GM10248 (cell line): ENCODE measurements at regions not wholly inside any gene's neighbourhood (a gene's known extent, or its start where the extent isn't known, plus 50 kb on each side); places are given as distances from the start of the nearest gene placed in this dataset.

ENCODE experiments used
- CTCF ChIA-PET: fragments of 300-600 bp; sonication (Branson Sonifier 250); formaldehyde crosslinking; extraction: SDS; loops from one replicate; lab custom pipeline; 2021; ENCODE audit warnings: antibody characterized with exemption; lab: Yijun Ruan, JAX
- POLR2A ChIA-PET: fragments of 350-650 bp; sonication (Branson Sonifier 250); formaldehyde crosslinking; extraction: SDS; loops from one replicate; lab custom pipeline; 2020; ENCODE audit warnings: antibody characterized with exemption; lab: Yijun Ruan, JAX
- DNase-seq: peaks from one replicate; pipeline ENCODE4 v3.0.0; 2012; ENCODE audit errors: extremely low spot score
- TF ChIP-seq, protein P1 (sequence below): IDR thresholded peaks from 2 replicates; pipeline ENCODE4 v1.5.1; 2012; ENCODE audit warnings: mild to moderate bottlenecking, low read depth; ENCODE audit errors: extremely low read depth, missing control alignments, control extremely low read depth

DNA sequence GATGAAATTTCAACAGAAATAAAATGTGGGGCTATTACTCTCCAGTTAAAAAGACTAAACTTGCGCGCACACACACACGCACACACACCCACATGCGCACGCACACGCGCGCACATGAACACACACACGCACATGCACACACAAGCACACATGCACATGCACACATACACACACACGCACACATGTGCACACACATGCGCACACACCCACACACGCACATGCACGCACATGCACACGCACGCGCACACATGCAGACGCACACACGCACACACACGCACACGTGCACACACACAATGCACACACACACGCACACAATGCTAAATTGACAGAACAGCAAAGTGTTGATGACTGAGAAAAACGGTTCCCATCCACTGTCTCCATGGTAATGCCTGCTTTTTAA, 754.1 kb downstream of the CBLN4 start:
- POLR2A ChIA-PET, result no interaction called here
- no peak for DNase-seq
- TF ChIP-seq, protein P1, sequence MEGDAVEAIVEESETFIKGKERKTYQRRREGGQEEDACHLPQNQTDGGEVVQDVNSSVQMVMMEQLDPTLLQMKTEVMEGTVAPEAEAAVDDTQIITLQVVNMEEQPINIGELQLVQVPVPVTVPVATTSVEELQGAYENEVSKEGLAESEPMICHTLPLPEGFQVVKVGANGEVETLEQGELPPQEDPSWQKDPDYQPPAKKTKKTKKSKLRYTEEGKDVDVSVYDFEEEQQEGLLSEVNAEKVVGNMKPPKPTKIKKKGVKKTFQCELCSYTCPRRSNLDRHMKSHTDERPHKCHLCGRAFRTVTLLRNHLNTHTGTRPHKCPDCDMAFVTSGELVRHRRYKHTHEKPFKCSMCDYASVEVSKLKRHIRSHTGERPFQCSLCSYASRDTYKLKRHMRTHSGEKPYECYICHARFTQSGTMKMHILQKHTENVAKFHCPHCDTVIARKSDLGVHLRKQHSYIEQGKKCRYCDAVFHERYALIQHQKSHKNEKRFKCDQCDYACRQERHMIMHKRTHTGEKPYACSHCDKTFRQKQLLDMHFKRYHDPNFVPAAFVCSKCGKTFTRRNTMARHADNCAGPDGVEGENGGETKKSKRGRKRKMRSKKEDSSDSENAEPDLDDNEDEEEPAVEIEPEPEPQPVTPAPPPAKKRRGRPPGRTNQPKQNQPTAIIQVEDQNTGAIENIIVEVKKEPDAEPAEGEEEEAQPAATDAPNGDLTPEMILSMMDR, result no peak
- CTCF ChIA-PET, result no interaction called here

DNA sequence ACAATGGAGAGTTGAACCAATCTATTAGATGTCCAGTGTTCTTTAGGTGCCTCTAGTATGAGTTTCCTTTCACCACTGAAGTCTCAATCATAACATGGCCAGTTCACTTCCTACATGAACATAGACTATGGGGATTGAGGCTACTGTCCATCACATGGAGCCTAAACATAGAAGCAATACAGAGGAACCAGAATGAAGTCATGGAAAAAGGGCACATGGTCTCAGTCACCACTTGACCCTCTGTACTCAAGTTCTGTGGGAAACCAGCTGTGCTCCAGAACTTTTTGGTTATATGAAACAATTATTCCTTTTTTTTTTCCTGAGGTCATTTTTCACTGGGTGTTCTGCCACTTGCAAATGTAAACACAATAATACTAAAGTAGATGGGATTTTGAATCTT, 762.5 kb downstream of the CBLN4 start:
- POLR2A ChIA-PET, result no interaction called here
- CTCF ChIA-PET, result no interaction called here
- no peak for DNase-seq
- TF ChIP-seq, protein P1, result no peak

DNA sequence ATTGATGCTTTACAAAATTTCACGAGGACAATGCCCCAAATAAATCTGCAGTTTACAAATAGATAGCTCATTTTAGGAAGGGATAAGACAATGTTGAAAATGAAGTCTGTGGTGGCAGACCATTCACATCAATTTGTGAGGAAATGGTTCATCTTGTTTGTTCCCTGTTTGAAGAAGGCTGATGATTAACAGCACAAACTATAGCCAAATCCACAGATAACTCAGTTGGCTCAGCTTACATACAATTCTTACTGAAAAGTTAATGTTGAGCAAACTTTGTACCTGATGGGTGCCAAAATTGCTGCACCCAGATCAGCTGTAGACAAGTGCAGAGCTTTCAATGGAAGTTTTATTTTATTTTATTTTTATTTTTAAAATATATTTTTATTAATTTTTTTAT, 763.9 kb downstream of the DOK5 start:
- ChIA-PET CTCF (no interaction called here), POLR2A (no interaction called here)
- TF ChIP-seq, protein P1, result no peak
- no peak for DNase-seq

DNA sequence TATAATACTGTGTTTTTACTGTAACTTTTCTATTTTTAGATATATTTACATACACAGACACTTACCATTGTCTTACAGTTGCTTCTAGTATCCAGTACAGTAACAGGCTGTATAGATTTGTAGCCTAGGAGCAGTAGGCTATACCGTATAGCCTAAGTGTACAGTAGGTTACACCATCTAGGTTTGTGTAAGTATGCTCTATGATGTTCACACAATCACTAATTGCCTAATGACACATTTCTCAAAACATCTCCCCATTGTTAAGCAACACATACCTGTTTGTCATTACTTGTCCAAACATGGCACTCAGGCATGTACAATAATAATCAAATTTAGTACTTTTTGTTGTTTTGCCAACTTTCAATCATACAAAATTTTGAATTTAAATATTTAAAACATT, 757.3 kb downstream of the DOK5 start:
- TF ChIP-seq, protein P1, result no peak
- CTCF ChIA-PET, result no interaction called here
- POLR2A ChIA-PET, result no interaction called here
- DNase-seq, result no peak

DNA sequence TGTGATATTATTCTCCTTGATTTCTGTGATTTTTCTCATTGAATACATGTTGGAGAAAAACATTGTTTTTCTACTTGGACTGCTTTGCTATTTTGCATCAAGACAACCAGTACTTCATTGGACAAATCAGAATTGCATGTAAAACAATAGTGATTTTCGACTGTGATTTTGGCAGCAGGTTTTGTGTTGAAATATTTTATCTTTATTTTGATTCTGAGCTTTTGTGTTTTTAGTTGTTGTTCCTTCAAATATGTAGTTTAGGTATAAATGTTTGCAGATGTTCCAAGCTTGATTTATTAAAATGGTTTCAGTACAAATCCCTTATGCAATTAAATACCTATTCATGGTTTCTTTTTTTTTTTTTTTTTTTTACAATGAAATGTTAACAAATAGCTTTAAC, 754.1 kb downstream of the DOK5 start:
- ChIA-PET POLR2A (interaction anchor here (0.6 kb wide), 1 partner anchor 57 kb away, joined by 3 read pairs; no protein-coding TSS in a partner anchor), CTCF (interaction anchor here (0.9 to 1.8 kb wide), 2 partner anchors 9 to 12 kb away, joined by 3 to 4 read pairs; no protein-coding TSS in a partner anchor)
- no peak for DNase-seq
- TF ChIP-seq, protein P1, result no peak

DNA sequence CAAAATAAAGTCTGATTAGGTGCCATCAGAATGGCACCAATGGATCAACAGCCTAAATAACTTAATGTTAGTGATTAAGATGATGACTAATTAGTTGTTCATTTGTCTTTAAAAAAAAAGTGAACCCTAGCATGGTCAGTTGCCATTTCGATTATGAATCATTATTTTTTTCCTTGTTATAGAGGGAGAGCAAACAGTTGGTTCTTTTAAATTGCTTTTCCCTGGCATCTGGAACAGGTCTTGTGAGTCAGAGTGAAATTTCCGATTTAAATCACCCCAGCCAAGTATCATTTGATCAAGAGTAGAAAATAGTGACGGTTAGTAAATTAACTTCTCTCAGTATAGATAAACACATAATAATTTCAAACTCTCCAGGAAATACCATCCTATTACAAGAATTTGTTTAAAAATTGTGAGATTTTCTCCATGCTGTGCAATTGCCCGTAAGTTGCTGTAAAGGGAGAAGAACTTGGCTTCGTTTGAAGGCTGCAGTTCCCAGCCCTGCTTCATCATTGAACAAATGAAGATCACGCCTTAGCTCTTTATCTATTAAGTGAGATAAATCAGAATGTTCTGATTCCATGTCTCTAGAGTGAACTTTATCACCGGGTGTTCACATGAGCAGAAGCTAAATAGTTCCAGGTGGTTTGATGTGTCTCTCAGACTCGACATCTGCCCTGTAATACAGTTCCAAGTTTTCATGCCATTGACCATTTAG, 741.3 kb downstream of the DOK5 start:
- POLR2A ChIA-PET, result no interaction called here
- CTCF ChIA-PET, result interaction anchor here (1.4 kb wide), 1 partner anchor 16 kb away, joined by 3 read pairs; no protein-coding TSS in a partner anchor
- no peak for DNase-seq
- TF ChIP-seq, protein P1, result no peak
